GM19395 (cell line): ENCODE measurements at regions not wholly inside any gene's neighbourhood (a gene's known extent, or its start where the extent isn't known, plus 50 kb on each side); places are given as distances from the start of the nearest gene placed in this dataset.

ENCODE experiments used
- ATAC-seq: cut with Tn5 transposase; IDR thresholded peaks from one replicate; pipeline ENCODE4 v1.9.1; 2021; ENCODE audit warnings: mild to moderate bottlenecking, moderate library complexity; ENCODE audit not compliant: unreplicated experiment

DNA sequence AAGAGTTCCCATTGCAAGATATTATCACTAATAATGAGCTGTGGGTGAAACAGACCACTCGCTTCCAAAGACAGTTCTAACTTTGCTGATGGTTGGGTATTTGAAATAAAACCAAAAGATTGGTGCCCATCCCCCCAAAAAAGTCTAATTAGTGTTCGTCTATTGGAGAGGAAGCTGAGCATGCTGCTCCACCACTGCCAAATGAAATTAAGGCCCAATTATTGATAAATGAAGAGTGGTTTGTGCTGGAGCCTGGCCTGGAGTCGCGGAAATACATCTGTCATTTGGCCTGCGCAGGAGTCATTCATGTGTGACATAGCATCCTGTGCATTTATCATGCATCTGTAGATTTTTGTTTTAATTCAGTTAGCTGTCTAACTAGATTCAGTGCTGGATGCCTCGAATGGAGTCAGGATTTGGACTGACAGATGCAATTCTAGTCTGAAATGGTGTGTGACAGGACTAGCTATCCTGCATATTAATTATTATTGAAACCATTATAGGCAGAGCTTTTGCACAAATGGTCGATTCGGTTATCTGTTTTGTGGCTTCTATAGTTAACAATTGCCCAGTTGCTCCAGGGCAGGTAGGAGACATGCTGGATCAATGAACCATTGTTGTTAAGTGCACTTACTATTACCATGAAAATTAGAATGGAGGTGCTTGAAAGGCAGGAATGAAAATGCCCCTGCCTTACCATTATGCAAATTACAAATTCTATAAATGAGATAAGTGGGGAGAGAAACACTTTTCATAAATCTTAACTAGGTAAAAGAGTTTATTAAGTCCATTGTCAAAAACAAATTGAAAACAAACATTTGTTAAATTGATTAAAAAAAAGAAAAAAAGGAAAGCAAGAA, 450.4 kb upstream of the TCF4 start:
- ATAC-seq: no peak

DNA sequence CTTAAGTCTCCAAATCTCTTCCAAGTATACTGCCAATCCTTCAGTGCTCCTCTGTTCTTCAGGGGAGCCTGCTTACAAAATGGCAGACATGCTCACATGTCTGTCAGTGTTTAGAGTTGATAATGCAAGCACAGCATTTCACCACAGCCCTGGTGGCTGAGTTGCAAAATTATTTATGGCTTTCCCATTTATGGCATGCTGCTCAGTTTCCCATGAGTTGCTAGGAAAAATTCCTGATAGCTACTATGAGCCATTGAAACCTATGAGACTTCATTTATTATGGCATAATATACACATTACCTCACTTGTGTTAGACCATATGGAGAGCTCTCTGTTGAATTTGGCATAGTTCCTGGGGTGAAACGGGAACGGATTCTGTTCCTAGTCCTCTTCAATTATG, 448.7 kb upstream of the TCF4 start:
- no peak for ATAC-seq

DNA sequence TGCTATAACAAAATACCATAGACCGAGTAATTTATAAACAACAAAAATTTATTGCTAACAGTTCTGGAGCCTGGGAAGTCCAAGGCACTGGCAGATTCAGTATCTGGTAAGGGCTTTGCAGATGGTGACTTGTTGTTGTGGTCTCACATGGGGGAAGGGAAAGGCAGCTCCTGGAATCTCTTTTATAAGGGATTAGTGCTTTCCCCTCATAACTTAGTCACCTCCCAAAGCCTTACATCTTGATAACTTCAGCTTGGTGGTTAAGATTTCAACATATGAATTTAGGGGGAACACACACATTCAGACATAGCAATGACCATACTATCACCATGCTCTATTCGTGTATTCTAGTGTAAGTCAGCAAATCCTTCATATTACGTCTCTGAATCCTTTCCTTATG, 447.6 kb upstream of the TCF4 start:
- ATAC-seq: no peak

DNA sequence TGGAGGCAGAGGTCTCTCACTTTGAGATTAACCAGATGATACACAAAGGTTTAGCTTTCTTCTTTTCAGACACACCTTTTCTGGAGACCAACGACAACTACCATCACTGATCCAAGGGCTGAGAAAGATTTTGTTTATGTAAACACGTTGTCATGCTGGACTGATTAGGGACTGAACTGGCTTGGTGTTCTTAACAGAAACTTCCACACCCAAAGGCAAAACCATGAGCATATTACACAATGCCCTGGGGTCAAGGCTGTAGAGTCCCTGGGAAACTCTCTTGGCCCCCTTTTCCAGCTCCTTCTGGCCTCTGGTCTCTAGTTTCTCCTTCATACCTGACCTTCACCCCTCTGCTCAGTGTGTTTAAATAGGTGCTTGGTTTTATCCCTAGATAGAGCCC, 447.0 kb upstream of the TCF4 start:
- ATAC-seq: no peak

DNA sequence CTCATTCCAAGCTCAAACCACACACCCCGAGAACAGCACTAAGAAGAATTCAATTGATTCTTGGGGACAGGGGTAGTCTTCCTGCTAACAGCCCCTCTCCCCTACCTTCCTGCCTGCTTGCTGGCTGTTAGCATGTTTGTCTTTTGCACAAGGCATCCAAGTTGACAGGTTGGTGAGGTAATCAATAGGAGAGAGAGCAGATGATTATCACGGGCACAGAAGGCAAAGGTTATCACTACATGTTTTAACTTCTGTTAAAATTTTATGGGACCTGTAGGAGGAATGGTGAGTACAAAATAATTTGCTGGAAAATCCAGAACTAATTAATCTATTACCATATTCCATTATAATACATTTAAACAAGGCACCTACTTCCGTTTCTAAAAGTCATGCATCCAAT, 442.1 kb upstream of the TCF4 start:
- no peak for ATAC-seq

DNA sequence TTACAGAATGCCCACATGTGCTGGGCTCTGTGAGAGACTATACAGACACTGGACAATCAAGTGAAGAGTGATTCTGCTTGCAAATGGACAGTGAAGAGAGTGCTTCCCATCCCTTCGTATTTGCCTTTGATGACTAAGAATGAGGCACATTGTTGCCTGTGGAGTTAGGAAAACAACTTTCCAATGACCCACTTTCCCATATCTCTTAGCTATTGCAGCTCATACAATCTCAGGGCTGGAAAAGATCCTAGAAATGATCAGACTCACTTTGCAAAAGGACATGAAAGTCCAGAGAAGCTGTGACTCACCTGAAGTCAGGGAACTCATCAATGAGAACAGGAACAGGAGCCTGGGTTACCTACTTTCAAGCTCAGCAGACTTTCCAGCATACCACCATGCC, 440.5 kb upstream of the TCF4 start:
- no peak for ATAC-seq

DNA sequence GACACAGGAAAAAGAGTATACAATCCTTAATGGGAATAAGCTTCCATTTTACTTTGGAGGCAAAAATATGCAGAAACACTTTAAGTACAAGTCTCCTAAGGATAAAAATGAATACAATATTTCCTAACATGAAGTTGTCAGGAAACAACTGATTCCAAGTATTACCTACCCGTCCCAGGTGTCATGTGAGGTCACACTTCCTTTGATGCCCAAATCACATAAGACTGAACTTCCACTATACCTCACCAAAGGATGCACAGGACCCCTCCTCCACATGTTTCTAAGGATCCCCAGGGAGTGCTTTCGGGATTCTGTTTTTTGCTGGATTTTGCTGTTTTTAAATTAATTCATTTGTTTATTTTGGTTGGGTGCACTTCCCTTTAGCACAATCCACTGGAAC, 438.5 kb upstream of the TCF4 start:
- ATAC-seq: no peak

DNA sequence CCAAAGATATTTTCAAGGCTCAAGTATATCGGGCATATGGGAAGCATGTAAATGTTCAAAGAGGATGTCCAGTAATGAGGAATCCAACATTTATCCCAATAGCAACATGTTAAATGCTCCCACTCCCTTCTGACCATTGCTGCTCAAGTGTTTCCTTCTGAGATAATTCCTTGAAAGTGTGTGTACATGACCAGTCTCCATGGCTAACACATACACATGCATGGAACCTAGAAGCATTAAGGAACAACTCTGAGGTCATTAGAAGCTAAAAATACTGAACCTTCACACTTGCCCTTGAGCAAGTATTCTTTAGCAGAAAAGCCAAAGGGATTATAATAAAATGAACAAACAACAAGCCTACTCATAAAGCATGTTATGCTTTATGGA, 433.8 kb upstream of the TCF4 start:
- ATAC-seq: no peak

DNA sequence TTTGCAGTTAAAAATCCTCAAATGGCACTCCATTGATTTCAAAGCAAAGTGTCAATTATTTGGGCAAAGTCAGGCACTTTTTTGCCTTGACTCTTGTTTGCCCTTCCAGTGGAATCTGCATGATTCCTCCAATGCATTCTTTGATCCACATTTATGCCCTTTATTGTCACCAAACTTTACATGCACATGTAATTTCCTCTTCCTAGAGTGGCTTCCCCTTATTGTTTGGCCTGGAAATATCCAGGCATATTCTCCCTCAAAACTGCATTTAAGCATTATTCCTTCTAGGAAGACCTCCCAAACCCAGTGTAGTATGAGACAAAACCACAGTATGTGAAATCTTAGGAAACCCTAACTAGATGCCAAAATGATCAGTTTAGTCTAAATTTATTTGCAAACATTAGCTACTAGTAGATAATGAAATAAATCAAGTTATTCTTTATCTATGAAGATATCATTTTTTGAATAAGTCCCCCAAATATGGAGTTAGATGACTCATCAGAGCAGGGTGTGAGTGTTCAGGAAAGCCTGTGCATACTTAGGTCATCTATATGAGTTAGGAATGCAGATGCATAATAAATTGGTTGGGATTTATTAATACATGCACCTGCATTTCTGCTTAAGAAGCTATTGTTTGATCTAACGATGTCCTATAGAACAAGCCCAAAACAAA, 433.3 kb upstream of the TCF4 start:
- no peak for ATAC-seq

DNA sequence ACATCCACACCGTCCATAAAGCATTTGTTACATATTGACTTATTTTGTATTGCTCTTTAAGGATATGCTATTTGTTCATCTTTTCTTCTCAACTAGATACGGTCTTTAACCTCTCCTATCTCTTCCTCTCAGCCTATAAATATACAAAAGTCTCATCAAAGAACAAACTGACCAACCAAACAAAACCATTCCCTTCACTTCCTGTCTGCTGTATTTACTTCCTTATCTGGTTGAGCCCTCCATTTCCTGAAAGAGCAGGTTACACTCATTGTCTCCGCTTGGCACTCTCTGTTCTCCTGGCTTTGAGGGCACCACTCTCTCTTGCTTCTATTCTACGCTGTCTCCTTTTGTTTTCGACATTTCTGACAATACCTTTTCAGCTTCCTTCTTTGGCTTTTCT, 431.9 kb upstream of the TCF4 start:
- no peak for ATAC-seq

DNA sequence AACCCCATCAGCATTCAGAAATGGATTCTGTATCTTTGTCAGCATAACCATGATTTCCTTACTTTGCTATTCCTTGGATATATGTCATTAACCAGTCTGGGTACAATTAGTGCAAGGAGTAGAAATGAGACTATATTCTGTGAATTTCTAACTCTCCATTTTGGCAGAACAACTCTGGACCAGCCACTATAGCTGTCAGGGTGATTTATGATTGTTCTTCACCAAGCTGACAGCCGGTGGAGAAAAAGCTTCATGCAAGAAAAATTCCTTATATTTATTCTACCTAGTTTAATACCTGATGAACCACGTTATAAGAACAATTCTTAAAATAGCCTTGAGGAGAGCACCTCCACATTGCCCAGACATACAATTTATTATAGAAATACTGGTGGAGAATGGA, 431.2 kb upstream of the TCF4 start:
- no peak for ATAC-seq

DNA sequence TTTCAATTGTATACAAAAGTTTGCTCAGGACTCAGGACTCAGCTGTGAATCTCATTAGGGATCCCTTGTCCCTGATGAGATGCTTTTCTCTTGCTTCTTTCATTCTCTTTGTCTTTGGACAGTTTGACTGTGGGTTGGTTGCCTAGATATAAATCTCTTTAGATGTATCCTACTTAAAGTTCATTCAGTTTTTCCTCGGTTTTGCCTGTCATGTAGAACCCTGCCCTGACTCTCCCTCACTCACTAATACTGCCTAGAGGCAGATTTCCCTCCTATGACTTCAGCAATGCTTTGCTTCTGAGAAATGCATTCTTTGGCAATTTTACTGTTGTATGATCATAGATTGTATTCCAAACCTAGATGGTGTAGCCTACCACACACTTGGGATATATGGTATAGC, 421.4 kb upstream of the TCF4 start:
- no peak for ATAC-seq

DNA sequence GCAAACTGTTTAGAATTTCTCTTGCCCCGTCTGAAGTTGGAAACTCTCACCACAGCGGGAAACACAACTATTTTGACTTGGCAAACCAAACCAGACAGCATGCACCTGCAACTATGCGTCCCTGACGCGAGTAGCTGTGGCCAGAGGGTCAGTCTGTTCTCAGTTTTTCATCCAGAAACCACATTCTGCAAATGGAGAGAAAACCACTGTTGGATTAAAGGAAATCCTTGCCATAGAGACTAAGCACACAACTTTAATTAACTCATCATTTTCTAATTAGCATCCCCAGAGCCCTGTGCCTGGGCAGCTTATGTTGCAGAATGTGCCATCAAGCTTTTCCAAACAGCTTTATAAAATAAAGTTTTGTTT, 415.7 kb upstream of the TCF4 start:
- ATAC-seq: no peak

DNA sequence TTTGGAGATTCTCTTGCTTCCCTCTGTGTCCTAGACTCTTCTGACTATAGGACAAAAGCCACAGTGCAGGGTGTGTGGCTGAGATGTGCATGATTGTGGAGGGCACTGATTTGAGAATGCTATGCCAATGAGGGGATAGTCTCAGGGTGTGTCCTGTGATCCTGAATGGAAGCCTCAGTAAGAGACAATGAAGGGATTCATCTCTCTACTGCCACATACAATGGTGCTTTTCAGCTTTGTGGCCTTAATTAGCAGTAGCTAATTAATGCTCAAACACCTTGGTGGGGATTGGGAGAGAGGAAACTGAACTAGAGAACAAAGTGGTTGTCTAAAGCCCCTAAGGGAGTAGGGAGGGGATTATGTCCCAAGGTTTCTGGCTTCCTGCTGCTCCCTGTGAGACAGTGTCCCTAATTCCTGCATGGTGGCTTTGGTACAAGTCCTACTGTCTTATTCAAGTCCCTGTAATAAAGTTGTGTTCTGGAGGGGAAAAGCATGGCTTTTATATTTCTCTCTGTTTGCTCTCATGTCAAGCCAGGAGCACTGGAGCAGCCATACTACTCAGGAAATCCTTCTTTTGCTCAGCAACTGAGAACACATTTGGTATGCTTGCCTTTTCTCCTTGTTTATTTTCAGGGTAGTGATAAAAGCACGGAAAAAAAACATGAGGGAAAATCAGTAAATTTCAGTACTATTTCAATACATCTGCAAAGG, 415.2 kb upstream of the TCF4 start:
- ATAC-seq: no peak

DNA sequence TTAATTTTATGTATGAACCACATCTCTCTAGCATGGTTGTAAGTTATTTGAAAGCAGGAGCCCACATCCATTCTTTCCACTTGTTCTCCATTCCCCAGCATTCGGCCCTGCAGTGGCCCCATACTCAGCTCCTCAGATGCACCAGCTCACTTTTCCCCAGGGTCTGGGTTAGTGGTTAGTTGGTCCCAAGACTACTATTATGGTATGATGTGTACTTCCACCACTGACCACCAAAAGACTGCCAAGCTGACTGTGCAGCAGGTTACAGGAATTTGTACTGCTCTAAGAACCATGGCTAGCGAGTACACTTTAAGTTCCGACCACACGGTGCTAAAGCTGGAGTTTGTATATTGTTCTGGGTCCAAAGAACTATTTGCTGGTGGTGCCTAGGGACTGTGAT, 413.6 kb upstream of the TCF4 start:
- no peak for ATAC-seq

DNA sequence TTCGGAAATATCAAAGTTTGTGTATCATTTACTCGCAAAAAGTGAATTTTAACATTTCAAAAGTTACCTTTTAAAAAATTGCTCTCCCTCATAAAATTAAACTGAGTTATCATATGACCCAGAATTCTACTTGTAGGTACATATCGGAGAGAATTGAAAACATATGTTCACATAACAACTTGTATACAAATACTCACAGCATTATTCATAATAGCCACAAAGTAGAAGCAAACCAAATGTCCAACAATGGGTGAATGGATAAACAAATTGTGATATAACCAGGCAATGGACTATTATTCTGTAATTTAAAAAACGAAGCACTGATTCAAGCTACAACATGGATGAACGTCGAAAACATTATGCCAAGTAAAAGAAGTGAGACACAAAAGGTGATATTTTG, 412.0 kb upstream of the TCF4 start:
- no peak for ATAC-seq

DNA sequence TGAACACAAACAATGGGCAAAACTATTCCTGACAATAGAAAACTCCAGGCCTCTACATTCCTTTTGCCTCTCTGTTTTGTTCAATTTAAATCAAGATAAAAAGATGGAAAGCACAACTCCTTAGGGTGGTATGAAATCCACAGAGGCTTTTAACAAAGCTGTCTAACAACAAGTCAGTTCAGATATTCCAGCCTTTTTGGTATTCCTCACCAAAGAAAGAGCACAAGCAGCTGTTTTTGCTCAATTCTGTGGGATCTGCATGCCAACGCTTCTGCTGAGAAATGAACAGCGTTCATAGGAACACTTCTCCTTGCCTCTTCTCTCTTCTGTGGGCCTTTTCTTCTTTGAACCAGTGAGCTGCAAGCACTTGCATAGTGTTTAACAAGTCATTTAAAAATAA, 411.6 kb upstream of the TCF4 start:
- no peak for ATAC-seq

DNA sequence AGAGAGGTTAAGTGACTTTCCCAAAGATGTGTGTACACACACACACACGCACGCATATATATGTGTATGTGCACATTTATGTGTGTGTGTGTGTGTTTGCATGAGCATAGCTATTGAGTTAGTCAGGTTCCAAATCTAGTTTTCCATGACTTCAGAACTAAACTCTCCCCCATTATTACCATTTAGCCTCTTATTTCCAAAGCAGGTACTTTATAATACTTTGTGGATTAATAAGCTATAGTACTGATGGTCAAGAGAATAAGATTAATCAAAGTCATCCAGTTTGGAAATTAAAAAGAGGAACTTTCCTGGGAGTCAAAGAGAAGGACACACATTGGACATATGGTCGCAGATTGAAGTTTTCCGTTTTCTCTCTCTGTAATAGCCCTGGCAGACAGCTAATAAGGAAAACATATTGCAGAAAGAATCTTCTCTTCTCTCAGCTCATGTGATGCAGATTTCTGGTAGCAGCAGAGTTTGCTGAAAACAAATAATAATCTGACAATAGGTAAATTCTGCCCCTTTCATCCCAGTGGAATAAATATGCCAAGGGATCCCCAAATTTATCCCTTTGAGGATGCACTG, 410.9 kb upstream of the TCF4 start:
- no peak for ATAC-seq

DNA sequence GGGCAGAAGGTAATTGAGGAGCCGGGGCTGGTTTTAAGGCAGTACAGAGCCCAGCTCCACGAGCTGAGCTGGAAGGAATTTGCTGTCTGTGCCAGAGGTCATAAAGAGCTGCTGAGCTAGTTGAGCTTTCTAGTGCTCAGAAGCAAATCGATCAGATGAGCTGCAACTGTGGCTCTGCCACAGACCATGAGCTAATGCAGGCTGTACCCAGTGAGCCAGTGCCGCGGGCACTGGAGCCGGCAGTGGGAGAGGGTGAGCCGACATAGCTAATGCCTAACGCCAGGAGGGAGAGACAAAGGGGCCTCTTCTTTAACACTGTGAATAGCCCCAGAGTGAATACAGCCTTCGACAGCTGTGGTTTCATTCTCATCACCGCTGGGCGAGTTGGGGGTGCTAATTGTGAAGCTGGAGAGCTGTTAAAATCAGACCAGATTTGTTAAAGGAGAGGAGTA, 410.1 kb upstream of the TCF4 start:
- no peak for ATAC-seq

DNA sequence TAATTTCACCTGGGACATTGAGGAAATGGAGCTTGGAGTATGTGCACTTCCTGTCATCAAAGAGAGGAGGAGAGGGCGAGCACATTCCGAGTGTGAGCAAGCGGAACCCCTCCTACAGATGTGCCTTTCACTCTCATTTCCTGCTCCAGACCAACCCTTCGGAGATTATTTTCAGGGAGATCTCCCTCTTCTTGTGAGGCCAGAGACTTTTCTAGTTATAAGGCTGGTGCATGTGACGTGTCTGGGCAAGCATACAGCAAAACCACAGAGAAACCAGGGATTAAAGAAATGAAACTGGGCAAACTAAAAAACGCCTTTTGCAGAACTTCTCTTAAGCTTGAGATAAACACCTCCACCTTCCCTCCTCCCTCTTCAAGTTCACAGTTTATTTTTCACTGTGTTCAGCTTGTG, 409.2 kb upstream of the TCF4 start:
- no peak for ATAC-seq

DNA sequence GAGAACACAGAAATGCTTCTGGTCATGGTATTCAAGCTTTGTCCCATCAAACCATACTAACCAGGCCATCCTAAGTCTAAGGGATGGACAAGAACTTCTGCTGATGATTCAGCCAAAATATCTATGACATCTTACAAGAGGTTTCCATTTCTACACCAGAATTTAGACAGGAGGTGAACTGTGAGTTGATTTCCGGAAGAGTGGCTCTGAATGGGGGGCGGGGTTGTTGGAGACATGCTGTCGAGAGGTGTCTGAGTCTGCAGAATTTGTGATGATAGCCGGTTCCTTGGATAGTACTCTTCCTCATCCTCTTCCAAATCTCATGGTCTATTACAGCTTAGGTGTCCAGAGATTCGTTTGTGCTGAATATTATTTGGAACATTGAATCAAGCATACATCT, 408.7 kb upstream of the TCF4 start:
- ATAC-seq: no peak

DNA sequence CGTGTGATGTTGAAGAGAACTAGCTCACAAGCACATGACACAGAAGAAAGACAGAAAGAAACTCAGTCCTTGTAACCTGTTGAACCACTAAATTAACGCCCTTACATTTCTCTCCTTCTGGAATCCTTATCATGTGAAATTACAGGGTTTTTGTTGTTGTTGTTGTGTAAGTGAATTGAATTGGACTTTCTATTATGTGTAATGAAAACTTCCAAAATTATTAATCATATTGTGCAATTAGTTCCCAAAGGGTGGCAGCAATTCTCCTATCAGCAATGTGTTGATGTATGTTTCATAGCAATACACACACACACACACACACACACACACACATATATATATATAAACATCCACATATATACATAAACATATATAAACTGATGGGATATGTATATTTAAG, 402.2 kb upstream of the TCF4 start:
- no peak for ATAC-seq
